ENCODE measurements at regions not wholly inside any gene's neighbourhood (a gene's known extent, or its start where the extent isn't known, plus 50 kb on each side); places are given as distances from the start of the nearest gene placed in this dataset.
A peak's percentile ranks its signal among the peaks of the same experiment; 100 is the strongest.

GRCh38 chr6:67897998-67898607, 737.0 kb upstream of the ADGRB3 start (continued):
- TF ChIP-seq REST (IDR thresholded peaks at IDR 0.05; ENCODE audit: borderline replicate concordance) (no peak), REST (CRISPR knock-in tag; IDR thresholded peaks at IDR 0.05; ENCODE audit: low read depth) (no peak), HEY1 (CRISPR knock-in tag; IDR thresholded peaks at IDR 0.05; ENCODE audit: borderline replicate concordance) (no peak), ZNF592 (IDR thresholded peaks at IDR 0.05) (peak; percentile 39; the same call in 1 of the 2 replicates), RFX5 (IDR thresholded peaks at IDR 0.05; ENCODE audit: low read depth, low read length) (no peak), CTCFL (IDR thresholded peaks at IDR 0.05; ENCODE audit: borderline replicate concordance, insufficient read depth, low read depth, low read length, poor library complexity, severe bottlenecking) (no peak), ATF2 (CRISPR knock-in tag; IDR thresholded peaks at IDR 0.05) (no peak), ILF3 (IDR thresholded peaks at IDR 0.05; ENCODE audit: borderline replicate concordance) (no peak), XRCC4 (IDR thresholded peaks at IDR 0.05; ENCODE audit: extremely low read depth, insufficient read depth, insufficient read length) (no peak)

Data from K562 (cell line).